ENCODE measurements at regions not wholly inside any gene's neighbourhood (a gene's known extent, or its start where the extent isn't known, plus 50 kb on each side); places are given as distances from the start of the nearest gene placed in this dataset.

DNA sequence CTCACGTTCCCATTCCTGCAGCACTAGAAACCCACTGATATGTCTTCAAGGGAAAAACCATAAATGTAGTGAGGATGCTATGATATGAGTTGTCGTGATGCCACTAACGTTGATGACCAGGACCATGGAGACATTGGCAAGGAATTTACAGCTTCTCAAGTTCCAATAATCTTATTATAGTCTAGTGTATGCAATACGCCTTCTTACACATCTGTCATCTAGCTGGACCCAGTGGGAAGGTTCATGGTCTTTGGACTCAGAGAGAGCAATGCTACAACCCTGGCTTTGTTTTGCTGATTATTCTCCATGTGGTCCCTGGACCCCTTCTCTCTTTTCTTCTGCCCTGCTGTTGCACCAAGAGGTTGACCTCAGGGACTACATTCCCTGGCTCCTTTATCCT lies 76.0 kb upstream of the BMP2 start:
- TF ChIP-seq, protein P1, sequence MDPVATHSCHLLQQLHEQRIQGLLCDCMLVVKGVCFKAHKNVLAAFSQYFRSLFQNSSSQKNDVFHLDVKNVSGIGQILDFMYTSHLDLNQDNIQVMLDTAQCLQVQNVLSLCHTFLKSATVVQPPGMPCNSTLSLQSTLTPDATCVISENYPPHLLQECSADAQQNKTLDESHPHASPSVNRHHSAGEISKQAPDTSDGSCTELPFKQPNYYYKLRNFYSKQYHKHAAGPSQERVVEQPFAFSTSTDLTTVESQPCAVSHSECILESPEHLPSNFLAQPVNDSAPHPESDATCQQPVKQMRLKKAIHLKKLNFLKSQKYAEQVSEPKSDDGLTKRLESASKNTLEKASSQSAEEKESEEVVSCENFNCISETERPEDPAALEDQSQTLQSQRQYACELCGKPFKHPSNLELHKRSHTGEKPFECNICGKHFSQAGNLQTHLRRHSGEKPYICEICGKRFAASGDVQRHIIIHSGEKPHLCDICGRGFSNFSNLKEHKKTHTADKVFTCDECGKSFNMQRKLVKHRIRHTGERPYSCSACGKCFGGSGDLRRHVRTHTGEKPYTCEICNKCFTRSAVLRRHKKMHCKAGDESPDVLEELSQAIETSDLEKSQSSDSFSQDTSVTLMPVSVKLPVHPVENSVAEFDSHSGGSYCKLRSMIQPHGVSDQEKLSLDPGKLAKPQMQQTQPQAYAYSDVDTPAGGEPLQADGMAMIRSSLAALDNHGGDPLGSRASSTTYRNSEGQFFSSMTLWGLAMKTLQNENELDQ (tag by site-specific recombination; IDR thresholded peaks at IDR 0.05; ENCODE audit: low read depth) = no peak
- no peak for TF ChIP-seq ZNF747 (tag by site-specific recombination; IDR thresholded peaks at IDR 0.05)
- no peak for TF ChIP-seq ZNF24 (tag by site-specific recombination; IDR thresholded peaks at IDR 0.05)
- TF ChIP-seq TRIM28 (IDR thresholded peaks at IDR 0.05; ENCODE audit: borderline replicate concordance, low read length) = no peak
- TF ChIP-seq ZNF112 (tag by site-specific recombination; IDR thresholded peaks at IDR 0.05) = no peak
- TF ChIP-seq, protein P2, sequence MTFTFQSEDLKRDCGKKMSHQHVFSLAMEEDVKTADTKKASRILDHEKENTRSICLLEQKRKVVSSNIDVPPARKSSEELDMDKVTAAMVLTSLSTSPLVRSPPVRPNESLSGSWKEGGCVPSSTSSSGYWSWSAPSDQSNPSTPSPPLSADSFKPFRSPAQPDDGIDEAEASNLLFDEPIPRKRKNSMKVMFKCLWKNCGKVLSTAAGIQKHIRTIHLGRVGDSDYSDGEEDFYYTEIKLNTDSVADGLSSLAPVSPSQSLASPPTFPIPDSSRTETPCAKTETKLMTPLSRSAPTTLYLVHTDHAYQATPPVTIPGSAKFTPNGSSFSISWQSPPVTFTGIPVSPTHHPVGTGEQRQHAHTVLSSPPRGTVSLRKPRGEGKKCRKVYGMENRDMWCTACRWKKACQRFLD (tag by site-specific recombination; IDR thresholded peaks at IDR 0.05) = no peak
- no peak for TF ChIP-seq ZNF274 (IDR thresholded peaks at IDR 0.05; ENCODE audit: low read length)
- no peak for TF ChIP-seq ZNF274 (tag by site-specific recombination; IDR thresholded peaks at IDR 0.05; ENCODE audit: borderline replicate concordance)
- no peak for TF ChIP-seq PRDM1 (tag by site-specific recombination; IDR thresholded peaks at IDR 0.05)
- TF ChIP-seq ZBTB1 (tag by site-specific recombination; IDR thresholded peaks at IDR 0.05) = no peak
- TF ChIP-seq, protein P3, sequence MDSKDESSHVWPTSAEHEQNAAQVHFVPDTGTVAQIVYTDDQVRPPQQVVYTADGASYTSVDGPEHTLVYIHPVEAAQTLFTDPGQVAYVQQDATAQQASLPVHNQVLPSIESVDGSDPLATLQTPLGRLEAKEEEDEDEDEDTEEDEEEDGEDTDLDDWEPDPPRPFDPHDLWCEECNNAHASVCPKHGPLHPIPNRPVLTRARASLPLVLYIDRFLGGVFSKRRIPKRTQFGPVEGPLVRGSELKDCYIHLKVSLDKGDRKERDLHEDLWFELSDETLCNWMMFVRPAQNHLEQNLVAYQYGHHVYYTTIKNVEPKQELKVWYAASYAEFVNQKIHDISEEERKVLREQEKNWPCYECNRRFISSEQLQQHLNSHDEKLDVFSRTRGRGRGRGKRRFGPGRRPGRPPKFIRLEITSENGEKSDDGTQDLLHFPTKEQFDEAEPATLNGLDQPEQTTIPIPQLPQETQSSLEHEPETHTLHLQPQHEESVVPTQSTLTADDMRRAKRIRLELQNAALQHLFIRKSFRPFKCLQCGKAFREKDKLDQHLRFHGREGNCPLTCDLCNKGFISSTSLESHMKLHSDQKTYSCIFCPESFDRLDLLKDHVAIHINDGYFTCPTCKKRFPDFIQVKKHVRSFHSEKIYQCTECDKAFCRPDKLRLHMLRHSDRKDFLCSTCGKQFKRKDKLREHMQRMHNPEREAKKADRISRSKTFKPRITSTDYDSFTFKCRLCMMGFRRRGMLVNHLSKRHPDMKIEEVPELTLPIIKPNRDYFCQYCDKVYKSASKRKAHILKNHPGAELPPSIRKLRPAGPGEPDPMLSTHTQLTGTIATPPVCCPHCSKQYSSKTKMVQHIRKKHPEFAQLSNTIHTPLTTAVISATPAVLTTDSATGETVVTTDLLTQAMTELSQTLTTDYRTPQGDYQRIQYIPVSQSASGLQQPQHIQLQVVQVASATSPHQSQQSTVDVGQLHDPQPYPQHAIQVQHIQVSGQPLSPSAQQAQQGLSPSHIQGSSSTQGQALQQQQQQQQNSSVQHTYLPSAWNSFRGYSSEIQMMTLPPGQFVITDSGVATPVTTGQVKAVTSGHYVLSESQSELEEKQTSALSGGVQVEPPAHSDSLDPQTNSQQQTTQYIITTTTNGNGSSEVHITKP (tag by site-specific recombination; IDR thresholded peaks at IDR 0.05) = no peak
- TF ChIP-seq, protein P4, sequence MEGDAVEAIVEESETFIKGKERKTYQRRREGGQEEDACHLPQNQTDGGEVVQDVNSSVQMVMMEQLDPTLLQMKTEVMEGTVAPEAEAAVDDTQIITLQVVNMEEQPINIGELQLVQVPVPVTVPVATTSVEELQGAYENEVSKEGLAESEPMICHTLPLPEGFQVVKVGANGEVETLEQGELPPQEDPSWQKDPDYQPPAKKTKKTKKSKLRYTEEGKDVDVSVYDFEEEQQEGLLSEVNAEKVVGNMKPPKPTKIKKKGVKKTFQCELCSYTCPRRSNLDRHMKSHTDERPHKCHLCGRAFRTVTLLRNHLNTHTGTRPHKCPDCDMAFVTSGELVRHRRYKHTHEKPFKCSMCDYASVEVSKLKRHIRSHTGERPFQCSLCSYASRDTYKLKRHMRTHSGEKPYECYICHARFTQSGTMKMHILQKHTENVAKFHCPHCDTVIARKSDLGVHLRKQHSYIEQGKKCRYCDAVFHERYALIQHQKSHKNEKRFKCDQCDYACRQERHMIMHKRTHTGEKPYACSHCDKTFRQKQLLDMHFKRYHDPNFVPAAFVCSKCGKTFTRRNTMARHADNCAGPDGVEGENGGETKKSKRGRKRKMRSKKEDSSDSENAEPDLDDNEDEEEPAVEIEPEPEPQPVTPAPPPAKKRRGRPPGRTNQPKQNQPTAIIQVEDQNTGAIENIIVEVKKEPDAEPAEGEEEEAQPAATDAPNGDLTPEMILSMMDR (tag by site-specific recombination; IDR thresholded peaks at IDR 0.05) = no peak
